ENCODE measurements at regions not wholly inside any gene's neighbourhood (a gene's known extent, or its start where the extent isn't known, plus 50 kb on each side); places are given as distances from the start of the nearest gene placed in this dataset.

DNA sequence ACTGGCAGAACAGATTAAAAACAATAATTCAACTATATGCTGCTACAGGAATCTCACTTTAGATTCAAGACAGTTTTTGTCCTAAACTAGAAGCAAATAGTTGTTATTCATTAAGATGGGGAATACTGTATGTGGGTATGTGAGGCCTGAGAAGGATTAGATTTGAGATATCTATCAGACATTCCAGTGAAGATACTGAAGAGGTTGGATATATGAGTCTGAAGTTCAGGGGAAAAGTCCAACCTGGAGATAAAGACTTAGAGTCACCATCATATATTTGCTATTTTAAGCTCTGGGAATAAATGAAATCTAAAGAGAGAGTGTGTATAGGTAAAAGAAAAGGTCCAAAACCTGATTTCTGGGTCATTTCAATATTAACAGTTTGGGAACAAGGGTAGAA, 96.2 kb upstream of the RBBP8 start:
- Histone ChIP-seq H3K4me1 (ENCODE audit: insufficient read depth, low read length) (0 out of 2 replicates have a peak, but pooled peaks cover 4% of the 10 kb centered on the region), H3K9me3 (ENCODE audit: control insufficient read depth, insufficient read depth, low read length) (no peaks in the 10 kb centered on the region), H3K36me3 (ENCODE audit: insufficient read depth, low read length) (no peaks in the 10 kb centered on the region), H3K9ac (ENCODE audit: low read depth, low read length) (no peak overlapping the region)

- Histone ChIP-seq H3K4me1 (ENCODE audit: insufficient read depth, low read length) (0 out of 2 replicates have a peak, but pooled peaks cover 4% of the 10 kb centered on the region), H3K9ac (ENCODE audit: low read depth, low read length) (no peak overlapping the region), H3K9me3 (ENCODE audit: control insufficient read depth, insufficient read depth, low read length) (no peaks in the 10 kb centered on the region), H3K36me3 (ENCODE audit: insufficient read depth, low read length) (no peaks in the 10 kb centered on the region)
Measured at GRCh38 chr18:22838221-22838620, 94.9 kb upstream of the RBBP8 start.

DNA sequence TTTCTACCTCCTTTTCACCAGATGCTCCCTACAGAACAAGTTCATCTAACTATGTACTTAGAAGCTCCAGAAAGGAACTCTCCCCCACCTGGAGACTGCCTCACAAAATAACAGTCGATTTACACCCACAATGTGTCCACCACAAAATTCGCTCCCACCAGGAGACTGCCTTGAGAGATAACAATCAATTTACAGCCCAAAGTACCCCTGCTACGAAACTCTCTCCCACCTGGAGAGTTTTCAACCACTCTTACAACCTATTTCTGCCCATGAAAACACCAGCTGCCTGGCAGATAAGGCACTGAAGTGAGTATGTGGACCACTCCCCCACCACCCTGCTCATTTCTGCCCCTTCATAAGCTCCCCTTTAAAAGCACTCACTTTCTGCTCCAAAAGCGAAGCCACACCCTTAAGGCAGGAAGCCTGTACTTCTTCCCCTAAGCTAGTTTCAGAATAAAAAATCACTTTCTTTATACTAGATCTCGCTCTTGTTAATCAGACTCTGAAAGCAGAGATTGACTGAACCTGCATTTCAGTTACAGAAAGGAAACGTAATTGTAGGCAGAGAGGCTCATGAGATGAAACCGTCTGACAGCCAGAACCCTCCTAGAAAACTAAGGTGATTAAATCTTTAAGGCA, 94.4 kb upstream of the RBBP8 start:
- Histone ChIP-seq H3K9me3 (ENCODE audit: control insufficient read depth, insufficient read depth, low read length) (no peaks in the 10 kb centered on the region), H3K4me1 (ENCODE audit: insufficient read depth, low read length) (0 out of 2 replicates have a peak, but pooled peaks cover 4% of the 10 kb centered on the region), H3K36me3 (ENCODE audit: insufficient read depth, low read length) (no peaks in the 10 kb centered on the region), H3K9ac (ENCODE audit: low read depth, low read length) (no peak overlapping the region)

DNA sequence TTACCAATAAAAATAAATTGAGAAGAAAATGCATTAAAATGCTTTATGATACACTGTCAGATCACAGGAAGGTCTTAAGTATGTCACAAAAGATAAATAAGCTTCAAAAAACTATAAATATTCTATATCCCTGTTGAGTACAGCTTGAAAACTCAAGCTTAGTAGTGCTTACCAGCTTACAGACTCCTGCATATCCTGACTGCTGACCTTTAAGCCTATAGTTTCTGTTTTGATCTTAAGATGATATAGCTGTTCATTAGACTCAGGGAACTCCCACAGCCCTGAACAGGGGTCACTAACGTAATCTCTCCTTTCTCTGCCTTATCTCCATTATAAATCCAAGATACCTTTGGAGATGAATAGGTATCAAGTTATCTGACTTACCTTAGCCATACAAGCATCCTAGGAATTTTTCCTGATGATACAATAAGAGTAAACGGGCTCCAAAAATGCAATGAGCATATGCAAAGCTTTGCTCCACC, 93.7 kb upstream of the RBBP8 start:
- Histone ChIP-seq H3K4me1 (ENCODE audit: insufficient read depth, low read length) (0 out of 2 replicates have a peak, but pooled peaks cover 4% of the 10 kb centered on the region), H3K9me3 (ENCODE audit: control insufficient read depth, insufficient read depth, low read length) (no peaks in the 10 kb centered on the region), H3K9ac (ENCODE audit: low read depth, low read length) (no peak overlapping the region), H3K36me3 (ENCODE audit: insufficient read depth, low read length) (no peaks in the 10 kb centered on the region)

GRCh38 chr18:22840606-22841144, 92.5 kb upstream of the RBBP8 start:
- H3K9me3 ChIP-seq (ENCODE audit: control insufficient read depth, insufficient read depth, low read length), result no peaks in the 10 kb centered on the region
- 0 out of 2 replicates have a peak, but pooled peaks cover 4% of the 10 kb centered on the region for H3K4me1 ChIP-seq (ENCODE audit: insufficient read depth, low read length)

DNA sequence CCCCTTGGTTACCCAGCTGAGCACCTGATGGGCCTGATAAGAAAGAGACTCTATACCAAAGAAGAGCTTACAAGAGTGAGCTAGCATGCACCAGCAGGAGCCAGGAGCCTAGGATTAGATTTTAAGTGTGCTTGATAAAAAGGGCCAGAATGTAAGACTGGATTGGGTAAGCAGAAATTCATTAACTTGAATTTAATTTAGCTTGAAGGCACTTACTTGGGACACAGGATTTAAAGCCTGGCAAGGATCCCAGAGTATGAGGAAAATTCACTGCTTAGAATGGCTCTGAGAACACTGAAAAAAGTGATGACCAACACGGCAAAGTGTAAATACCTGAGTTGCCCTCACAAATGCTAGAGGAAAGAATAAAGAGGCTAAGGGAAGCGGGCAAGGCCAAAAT, 91.3 kb upstream of the RBBP8 start:
- Histone ChIP-seq H3K9me3 (ENCODE audit: control insufficient read depth, insufficient read depth, low read length) (no peaks in the 10 kb centered on the region), H3K4me1 (ENCODE audit: insufficient read depth, low read length) (peaks cover 4% of the 10 kb centered on the region; the same call in 1 of the 2 replicates), H3K9ac (ENCODE audit: low read depth, low read length) (no peak overlapping the region), H3K36me3 (ENCODE audit: insufficient read depth, low read length) (no peaks in the 10 kb centered on the region)

More at GRCh38 chr18:22840606-22841144, 92.5 kb upstream of the RBBP8 start:
- Histone ChIP-seq H3K9ac (ENCODE audit: low read depth, low read length) (no peak overlapping the region), H3K36me3 (ENCODE audit: insufficient read depth, low read length) (no peaks in the 10 kb centered on the region)

DNA sequence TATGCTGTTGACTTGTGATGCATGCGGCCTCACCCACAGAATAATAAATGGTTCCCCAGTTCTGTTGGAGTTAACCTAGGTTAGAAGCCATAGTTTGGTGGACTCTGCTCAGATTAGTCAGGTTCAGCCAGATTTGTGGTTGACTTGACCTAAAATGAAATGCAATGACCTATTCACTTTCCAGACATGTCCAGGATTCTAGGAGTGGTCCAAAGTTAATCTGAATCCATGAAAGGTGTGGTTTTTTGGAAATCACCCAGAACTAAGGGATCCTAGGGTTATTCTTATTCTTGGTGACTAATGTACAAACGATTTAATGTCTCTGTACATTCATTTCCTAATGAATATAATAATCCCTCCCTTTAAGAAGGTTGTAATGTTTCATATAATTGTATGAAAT, 88.9 kb upstream of the RBBP8 start:
- peaks cover 10% of the 10 kb centered on the region for H3K4me1 ChIP-seq (ENCODE audit: insufficient read depth, low read length)
- no peaks in the 10 kb centered on the region for H3K9me3 ChIP-seq (ENCODE audit: control insufficient read depth, insufficient read depth, low read length)
- H3K36me3 ChIP-seq (ENCODE audit: insufficient read depth, low read length), result no peaks in the 10 kb centered on the region
- H3K9ac ChIP-seq (ENCODE audit: low read depth, low read length), result no peak overlapping the region

DNA sequence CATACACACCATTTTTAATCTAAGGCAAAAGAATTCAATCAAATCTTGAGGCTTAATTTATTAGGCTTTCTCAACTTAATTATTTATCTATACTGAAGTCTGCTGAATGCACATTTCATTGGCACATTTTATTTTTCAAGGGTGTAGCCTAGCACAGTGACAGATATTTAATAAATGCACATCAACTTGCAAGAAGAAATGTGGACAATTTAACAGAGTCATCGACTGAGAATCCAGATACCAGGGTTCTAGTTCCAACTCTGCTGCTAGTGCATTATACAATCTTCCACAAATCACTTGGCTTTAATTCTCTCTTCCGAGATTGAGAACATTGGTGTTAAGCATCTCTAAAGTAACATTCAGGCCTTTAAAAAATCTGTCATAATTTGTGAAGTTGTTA, 88.5 kb upstream of the RBBP8 start:
- H3K36me3 ChIP-seq (ENCODE audit: insufficient read depth, low read length), result no peaks in the 10 kb centered on the region
- peaks cover 10% of the 10 kb centered on the region for H3K4me1 ChIP-seq (ENCODE audit: insufficient read depth, low read length)
- no peak overlapping the region for H3K9ac ChIP-seq (ENCODE audit: low read depth, low read length)
- H3K9me3 ChIP-seq (ENCODE audit: control insufficient read depth, insufficient read depth, low read length), result no peaks in the 10 kb centered on the region

DNA sequence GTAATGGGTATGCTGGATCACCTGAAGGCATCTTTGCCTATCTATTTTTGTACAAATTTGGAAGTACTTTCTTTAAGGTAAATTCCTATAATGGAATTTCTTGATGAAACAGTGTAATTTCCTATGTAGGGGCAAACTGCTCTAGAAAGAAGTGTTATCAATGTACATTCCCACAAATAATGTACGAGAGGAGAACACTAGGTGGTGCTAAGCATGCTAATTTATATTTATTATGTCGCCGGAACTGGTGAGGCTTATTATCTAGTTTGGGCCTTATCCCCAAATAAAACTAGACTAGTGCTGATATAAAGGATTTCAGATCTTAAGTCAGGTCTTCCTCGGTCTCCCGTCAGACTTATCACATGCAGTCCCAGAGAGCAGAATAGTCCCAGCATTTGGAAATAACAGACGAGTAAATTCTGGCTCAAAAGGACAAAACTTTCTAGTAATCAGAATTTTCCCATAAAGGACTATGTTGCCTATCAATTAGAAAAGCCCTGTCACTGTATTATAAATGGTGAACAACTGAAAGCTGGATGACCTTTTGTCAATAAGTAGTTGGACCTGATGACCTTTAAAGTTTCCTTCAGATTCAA, 86.9 kb upstream of the RBBP8 start:
- Histone ChIP-seq H3K9ac (ENCODE audit: low read depth, low read length) (no peak overlapping the region), H3K4me1 (ENCODE audit: insufficient read depth, low read length) (peaks cover 10% of the 10 kb centered on the region), H3K36me3 (ENCODE audit: insufficient read depth, low read length) (no peaks in the 10 kb centered on the region), H3K9me3 (ENCODE audit: control insufficient read depth, insufficient read depth, low read length) (no peaks in the 10 kb centered on the region)

- Histone ChIP-seq H3K9me3 (ENCODE audit: control insufficient read depth, insufficient read depth, low read length) (no peaks in the 10 kb centered on the region), H3K4me1 (ENCODE audit: insufficient read depth, low read length) (peaks cover 10% of the 10 kb centered on the region), H3K9ac (ENCODE audit: low read depth, low read length) (no peak overlapping the region), H3K36me3 (ENCODE audit: insufficient read depth, low read length) (no peaks in the 10 kb centered on the region)
Measured at GRCh38 chr18:22846697-22847096, 86.4 kb upstream of the RBBP8 start.

DNA sequence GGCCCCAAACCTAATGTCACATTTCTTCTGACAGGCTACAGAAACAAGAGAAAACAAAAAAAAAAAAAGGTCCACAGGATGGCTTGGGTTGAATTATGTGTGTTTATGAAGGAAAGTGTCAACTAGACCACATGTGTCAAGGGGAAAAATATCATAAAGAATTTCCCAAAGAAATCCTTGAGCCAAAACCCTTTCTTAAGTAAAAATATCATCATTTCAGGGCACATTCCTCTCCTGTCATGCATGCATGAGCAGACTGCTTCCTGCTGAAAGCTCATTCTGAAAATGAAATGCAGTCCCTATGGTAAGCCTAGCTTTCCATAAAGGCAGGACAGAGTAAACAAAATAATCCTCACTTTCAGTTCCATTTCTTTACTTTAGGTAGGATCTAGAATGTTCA, 85.7 kb upstream of the RBBP8 start:
- Histone ChIP-seq H3K9me3 (ENCODE audit: control insufficient read depth, insufficient read depth, low read length) (no peaks in the 10 kb centered on the region), H3K4me1 (ENCODE audit: insufficient read depth, low read length) (peaks cover 10% of the 10 kb centered on the region), H3K9ac (ENCODE audit: low read depth, low read length) (no peak overlapping the region), H3K36me3 (ENCODE audit: insufficient read depth, low read length) (no peaks in the 10 kb centered on the region)

DNA sequence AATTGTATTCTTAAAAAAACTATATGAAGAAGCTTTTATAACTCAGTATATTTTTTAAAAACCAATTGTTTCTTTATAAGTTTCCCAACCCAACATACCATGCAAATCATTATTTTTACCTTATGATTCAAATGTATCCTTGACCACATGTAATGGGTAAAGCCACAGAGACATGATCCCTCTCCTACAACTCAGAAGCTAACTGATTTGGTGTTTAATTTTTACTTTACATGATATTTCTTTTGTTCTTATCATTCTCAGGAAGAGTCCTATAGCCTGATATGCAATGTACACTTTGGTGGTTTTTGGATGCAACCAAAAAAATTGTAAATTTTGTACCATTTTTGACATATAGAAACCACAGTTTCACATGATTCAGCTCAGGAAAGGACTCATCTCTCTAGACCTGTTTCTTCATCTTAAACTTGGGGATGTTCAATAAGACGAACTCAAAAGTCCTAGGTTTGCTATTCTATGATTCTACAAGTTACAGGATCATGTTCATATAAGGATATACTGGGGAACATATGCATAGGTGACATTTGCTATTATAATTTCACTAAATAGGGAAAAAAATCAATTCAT, 85.2 kb upstream of the RBBP8 start:
- Histone ChIP-seq H3K4me1 (ENCODE audit: insufficient read depth, low read length) (peaks cover 10% of the 10 kb centered on the region), H3K9me3 (ENCODE audit: control insufficient read depth, insufficient read depth, low read length) (no peaks in the 10 kb centered on the region), H3K9ac (ENCODE audit: low read depth, low read length) (no peak overlapping the region), H3K36me3 (ENCODE audit: insufficient read depth, low read length) (no peaks in the 10 kb centered on the region)

- Histone ChIP-seq H3K36me3 (ENCODE audit: insufficient read depth, low read length) (no peaks in the 10 kb centered on the region), H3K9me3 (ENCODE audit: control insufficient read depth, insufficient read depth, low read length) (no peaks in the 10 kb centered on the region), H3K9ac (ENCODE audit: low read depth, low read length) (no peak overlapping the region), H3K4me1 (ENCODE audit: insufficient read depth, low read length) (peaks cover 10% of the 10 kb centered on the region)
Measured at GRCh38 chr18:22848615-22849014, 84.5 kb upstream of the RBBP8 start.

DNA sequence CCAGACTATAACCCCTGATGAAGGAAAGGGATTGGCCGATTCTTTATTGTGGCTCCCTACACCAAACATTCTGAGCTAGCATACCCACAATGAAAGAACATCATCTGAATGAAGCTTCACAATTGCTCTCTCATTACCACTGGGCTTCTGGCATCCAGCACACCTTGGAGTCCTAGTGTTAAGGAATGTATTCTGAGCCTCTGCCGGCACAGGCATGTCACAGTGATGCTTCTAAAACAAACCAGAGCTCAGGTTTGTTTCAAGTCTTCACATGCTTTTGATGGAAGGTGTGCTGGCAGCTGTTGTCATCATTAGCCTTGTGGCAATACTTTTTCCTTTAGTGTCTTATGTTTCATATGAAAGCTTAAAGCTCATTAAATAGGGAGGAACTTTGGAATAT, 76.3 kb upstream of the RBBP8 start:
- Histone ChIP-seq H3K4me1 (ENCODE audit: insufficient read depth, low read length) (peaks cover 10% of the 10 kb centered on the region), H3K9me3 (ENCODE audit: control insufficient read depth, insufficient read depth, low read length) (no peaks in the 10 kb centered on the region), H3K9ac (ENCODE audit: low read depth, low read length) (no peak overlapping the region), H3K36me3 (ENCODE audit: insufficient read depth, low read length) (no peaks in the 10 kb centered on the region)

DNA sequence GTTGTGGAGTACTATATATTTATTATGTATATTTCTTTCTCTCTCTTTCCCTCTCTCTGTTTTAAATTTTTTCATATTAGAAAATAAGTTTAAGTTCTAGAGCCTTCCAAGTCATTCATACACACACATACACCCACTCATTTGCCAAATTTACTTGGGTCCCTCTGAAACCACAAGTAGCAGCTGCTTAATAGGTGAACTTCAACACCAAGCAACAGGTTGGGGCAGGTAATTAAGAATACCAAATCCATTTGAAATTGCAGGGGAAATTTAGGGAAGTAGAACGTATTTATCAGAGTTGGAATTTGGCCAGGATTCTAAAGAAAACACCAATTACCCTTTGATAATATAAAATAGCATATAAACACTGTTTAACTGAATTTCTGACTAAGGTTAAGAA, 75.0 kb upstream of the RBBP8 start:
- no peaks in the 10 kb centered on the region for H3K36me3 ChIP-seq (ENCODE audit: insufficient read depth, low read length)
- no peaks in the 10 kb centered on the region for H3K9me3 ChIP-seq (ENCODE audit: control insufficient read depth, insufficient read depth, low read length)
- H3K4me1 ChIP-seq (ENCODE audit: insufficient read depth, low read length), result peaks cover 10% of the 10 kb centered on the region
- H3K9ac ChIP-seq (ENCODE audit: low read depth, low read length), result no peak overlapping the region
